IMR-90 (cell line): ENCODE measurements at regions not wholly inside any gene's neighbourhood (a gene's known extent, or its start where the extent isn't known, plus 50 kb on each side); places are given as distances from the start of the nearest gene placed in this dataset.
A peak's percentile ranks its signal among the peaks of the same experiment; 100 is the strongest.

Source experiments
- ATAC-seq: fragments of 200-7000 bp; cut with Tn5 transposase; 2 replicates; pipeline ENCODE4 v1.9.1; 2020; ENCODE audit warnings: low read depth, mild to moderate bottlenecking, moderate library complexity
- BruUV-seq: library from RNA; stranded (reverse); fragments of 400-500 nt; replicated peaks from 2 replicates; lab custom pipeline; 2021; lab: Mats Ljungman, UMichigan
- CTCF ChIA-PET: fragments of 300-600 bp; formaldehyde crosslinking; extraction: SDS; loops from one replicate; lab custom pipeline; 2021; ENCODE audit warnings: antibody characterized with exemption; lab: Yijun Ruan, JAX
- POLR2A ChIA-PET: fragments of 300-600 bp; sonication (Branson Sonifier 250); formaldehyde crosslinking; loops from one replicate; lab custom pipeline; 2022; ENCODE audit warnings: antibody characterized with exemption; ENCODE audit not compliant: unreplicated experiment; lab: Charles Lee
- DNase-seq: peaks from one replicate; pipeline ENCODE4 v3.0.0; 2013
- H2AFZ ChIP-seq: replicated peaks from 2 replicates; pipeline ENCODE3; 2013; ENCODE audit warnings: low read length, mild to moderate bottlenecking; ENCODE audit not compliant: poor library complexity
- H2AK5ac ChIP-seq: 2 replicates; pipeline ENCODE4 v1.6.1; 2013; ENCODE audit warnings: low read depth, low read length, inconsistent platforms
- H2AK9ac ChIP-seq: replicated peaks from 2 replicates; pipeline ENCODE3; 2013; ENCODE audit warnings: mild to moderate bottlenecking, low read depth, low read length, moderate library complexity; ENCODE audit not compliant: poor library complexity
- H2BK120ac ChIP-seq: 2 replicates; pipeline ENCODE4 v1.6.1; 2013; ENCODE audit warnings: low read depth, low read length, inconsistent platforms
- H2BK15ac ChIP-seq: 3 replicates; pipeline ENCODE4 v1.6.1; 2013; ENCODE audit warnings: low read depth, low read length, inconsistent platforms
- H2BK20ac ChIP-seq: 2 replicates; pipeline ENCODE4 v1.6.1; 2013; ENCODE audit warnings: low read depth, mild to moderate bottlenecking, inconsistent platforms, low read length, moderate library complexity
- H2BK5ac ChIP-seq: 2 replicates; pipeline ENCODE4 v1.6.1; 2013; ENCODE audit warnings: mild to moderate bottlenecking, low read depth, low read length, inconsistent platforms; ENCODE audit not compliant: poor library complexity, severe bottlenecking
- H3K14ac ChIP-seq: replicated peaks from 2 replicates; pipeline ENCODE4 v1.6.1; 2013; ENCODE audit warnings: low read depth, low read length, inconsistent platforms
- H3K18ac ChIP-seq: 2 replicates; pipeline ENCODE4 v1.6.1; 2013; ENCODE audit warnings: low read depth, low read length, control low read depth
- H3K23ac ChIP-seq: 2 replicates; pipeline ENCODE4 v1.6.1; 2013; ENCODE audit warnings: low read depth, low read length, inconsistent platforms
- H3K27ac ChIP-seq: 2 replicates; pipeline ENCODE4 v1.5.1; 2013; ENCODE audit warnings: mild to moderate bottlenecking, control low read depth, low read length; ENCODE audit not compliant: insufficient read depth
- H3K27me3 ChIP-seq: 2 replicates; pipeline ENCODE4 v1.6.1; 2013; ENCODE audit warnings: low read length; ENCODE audit not compliant: control insufficient read depth, insufficient read depth
- H3K36me3 ChIP-seq: 2 replicates; pipeline ENCODE4 v1.6.1; 2013; ENCODE audit warnings: low read length, mixed read lengths; ENCODE audit not compliant: control insufficient read depth, insufficient read depth
- H3K4ac ChIP-seq: 2 replicates; pipeline ENCODE4 v1.6.1; 2013; ENCODE audit warnings: low read depth, low read length, inconsistent platforms
- H3K4me1 ChIP-seq: 2 replicates; pipeline ENCODE4 v1.6.1; 2013; ENCODE audit warnings: low read length, mixed read lengths; ENCODE audit not compliant: control insufficient read depth, insufficient read depth
- H3K4me2 ChIP-seq: 2 replicates; pipeline ENCODE4 v1.6.1; 2013; ENCODE audit warnings: low read depth, mild to moderate bottlenecking, control low read depth, low read length, moderate library complexity
- H3K4me3 ChIP-seq: 2 replicates; pipeline ENCODE4 v1.5.1; 2013; ENCODE audit warnings: low read depth, mild to moderate bottlenecking, control low read depth, low read length, moderate library complexity; ENCODE audit not compliant: insufficient read depth
- H3K56ac ChIP-seq: 2 replicates; pipeline ENCODE4 v1.6.1; 2013; ENCODE audit warnings: low read length, inconsistent platforms; ENCODE audit not compliant: insufficient read depth; ENCODE audit errors: extremely low read depth
- H3K79me1 ChIP-seq, 2 experiments: 2 replicates each; pipeline ENCODE4 v1.6.1; 2013; ENCODE audit warnings: low read length in 2 of 2, inconsistent platforms in 1 of 2, low read depth in 1 of 2
- H3K9ac ChIP-seq: 2 replicates; pipeline ENCODE4 v1.6.1; 2013; ENCODE audit warnings: low read depth, low read length, control low read depth
- H3K9me1 ChIP-seq: 2 replicates; pipeline ENCODE4 v1.6.1; 2013; ENCODE audit warnings: low read length, inconsistent platforms; ENCODE audit not compliant: insufficient read depth
- H3K9me3 ChIP-seq: 2 replicates; pipeline ENCODE4 v1.6.1; 2013; ENCODE audit warnings: low read length; ENCODE audit not compliant: control insufficient read depth, insufficient read depth
- H4K20me1 ChIP-seq: 2 replicates; pipeline ENCODE4 v1.6.1; 2013; ENCODE audit warnings: low read length, inconsistent platforms; ENCODE audit not compliant: insufficient read depth
- H4K5ac ChIP-seq: 2 replicates; pipeline ENCODE4 v1.6.1; 2013; ENCODE audit warnings: mild to moderate bottlenecking, low read depth, low read length, control low read depth
- H4K8ac ChIP-seq, 2 experiments: 2 replicates each; pipeline ENCODE4 v1.6.1; 2013; ENCODE audit warnings: low read depth in 2 of 2, low read length in 2 of 2, control low read depth in 1 of 2, inconsistent platforms in 1 of 2
- H4K91ac ChIP-seq: 2 replicates; pipeline ENCODE4 v1.6.1; 2013; ENCODE audit warnings: low read depth, low read length, inconsistent platforms; ENCODE audit not compliant: insufficient read depth
- BHLHE40 ChIP-seq: fragments of 150-350 bp; IDR thresholded peaks from 2 replicates; pipeline ENCODE4 v1.6.1; 2016; ENCODE audit warnings: mild to moderate bottlenecking, low read depth, low read length
- CEBPB ChIP-seq: IDR thresholded peaks from 2 replicates; pipeline ENCODE4 v1.6.1; 2012; ENCODE audit warnings: low read depth, low read length, improper control_type of control experiment
- CHD1 ChIP-seq: IDR thresholded peaks from 2 replicates; pipeline ENCODE4 v1.6.1; 2012; ENCODE audit warnings: low read depth, low read length, improper control_type of control experiment
- CTCF ChIP-seq: conservative IDR thresholded peaks from 2 replicates; pipeline ENCODE4 v1.5.1; 2012; ENCODE audit warnings: mild to moderate bottlenecking, low read depth, low read length, improper control_type of control experiment
- FOS ChIP-seq: fragments of 150-350 bp; IDR thresholded peaks from 2 replicates; pipeline ENCODE4 v1.6.1; 2016; ENCODE audit warnings: low read depth, low read length
- MAFK ChIP-seq: IDR thresholded peaks from 2 replicates; pipeline ENCODE4 v1.6.1; 2012; ENCODE audit warnings: low read depth, low read length, improper control_type of control experiment
- MAZ ChIP-seq: IDR thresholded peaks from 2 replicates; pipeline ENCODE4 v1.6.1; 2012; ENCODE audit warnings: low read depth, mild to moderate bottlenecking, low read length, improper control_type of control experiment, moderate library complexity, borderline replicate concordance
- MXI1 ChIP-seq: IDR thresholded peaks from 2 replicates; pipeline ENCODE4 v1.6.1; 2012; ENCODE audit warnings: low read depth, mild to moderate bottlenecking, low read length, moderate library complexity, borderline replicate concordance
- NFE2L2 ChIP-seq: fragments of 150-350 bp; IDR thresholded peaks from 2 replicates; pipeline ENCODE4 v1.6.1; 2016; ENCODE audit warnings: low read depth, mild to moderate bottlenecking, low read length
- POLR2A ChIP-seq: IDR thresholded peaks from 2 replicates; pipeline ENCODE4 v1.6.1; 2012; ENCODE audit warnings: mild to moderate bottlenecking, low read depth, low read length
- RAD21 ChIP-seq: IDR thresholded peaks from 2 replicates; pipeline ENCODE4 v1.6.1; 2012; ENCODE audit warnings: low read length, improper control_type of control experiment
- RCOR1 ChIP-seq: IDR thresholded peaks from 2 replicates; pipeline ENCODE4 v1.6.1; 2012; ENCODE audit warnings: mild to moderate bottlenecking, low read length, improper control_type of control experiment; ENCODE audit not compliant: insufficient replicate concordance
- RFX5 ChIP-seq: IDR thresholded peaks from 2 replicates; pipeline ENCODE4 v1.8.0; 2012; ENCODE audit warnings: low read depth, mild to moderate bottlenecking, low read length, moderate library complexity
- SMC3 ChIP-seq: fragments of 150-350 bp; IDR thresholded peaks from 2 replicates; pipeline ENCODE4 v1.6.1; 2016; ENCODE audit warnings: low read depth, mild to moderate bottlenecking, antibody characterized with exemption, low read length, moderate library complexity
- USF2 ChIP-seq: fragments of 150-350 bp; IDR thresholded peaks from 2 replicates; pipeline ENCODE4 v1.6.1; 2017; ENCODE audit warnings: mild to moderate bottlenecking, antibody characterized with exemption, low read length, low read depth
- WGBS, 2 experiments: methylation state at CpG; one replicate each; pipeline versions ENCODE4 v1.1.5 to v1.1.7; 2013; ENCODE audit warnings: missing lambda C conversion rate in 2 of 2; ENCODE audit not compliant: insufficient read length in 1 of 2; ENCODE audit errors: extremely low coverage in 2 of 2; 5-methylcytosine and 5-hydroxymethylcytosine counted together
- dilution Hi-C: fragments of 300-500 bp; cut with HindIII; formaldehyde crosslinking; loops from one replicate; pipeline ENCODE4 v1.14.3; 2018; ENCODE audit warnings: low sequenced_read_pairs; ENCODE audit not compliant: unreplicated experiment
- in situ Hi-C: fragments of 300-500 bp; cut with MboI; formaldehyde crosslinking; loops from 3 replicates; pipeline ENCODE4 v1.14.3; 2019; ENCODE audit warnings: low sequenced_read_pairs, inconsistent platforms, mixed read lengths
- intact Hi-C: fragments of 100-400 bp; cut with micrococcal nuclease; formaldehyde crosslinking; loops from 2 replicates; pipeline ENCODE4 v1.10.0; 2022
- TF ChIP-seq, protein P1 (sequence below): fragments of 150-350 bp; IDR thresholded peaks from 2 replicates; pipeline ENCODE4 v1.6.1; 2016; ENCODE audit warnings: low read depth, mild to moderate bottlenecking, low read length, moderate library complexity, borderline replicate concordance

DNA sequence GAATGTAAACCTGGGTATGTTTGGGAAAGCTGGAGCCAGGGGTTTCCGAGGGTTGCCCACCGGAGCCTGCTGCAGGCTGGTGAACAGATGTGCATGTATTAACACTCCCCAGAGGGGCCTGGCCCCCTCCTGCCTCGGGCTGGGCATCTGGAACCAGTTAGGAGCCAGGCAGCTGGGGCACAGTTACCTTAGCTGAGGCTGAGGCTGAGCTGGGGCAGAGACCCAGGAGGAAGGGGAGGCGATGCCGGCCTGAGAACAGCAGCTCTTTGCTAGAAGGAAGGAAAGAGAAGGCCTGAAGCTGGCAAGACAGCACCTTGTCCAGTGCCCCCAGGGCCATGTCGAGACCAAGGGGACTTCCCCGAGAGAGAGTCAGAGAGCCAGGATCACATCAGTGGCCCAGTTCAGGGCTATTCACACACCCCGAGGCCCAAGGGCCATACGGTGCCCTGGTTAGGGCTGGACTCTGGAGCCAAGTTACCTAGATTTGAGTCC is 65.8 kb downstream of the RMI2 start:
- H2AFZ ChIP-seq: peak overlapping the region; percentile 52
- dilution Hi-C loops: no loop called here

More for the DNA sequence above, 65.8 kb downstream of the RMI2 start:
- Histone ChIP-seq H3K23ac (no peak overlapping the region), H3K56ac (no peak overlapping the region), H2AK5ac (no peak overlapping the region), H4K91ac (no peak overlapping the region), H3K4ac (peak overlapping the region; percentile 22), H3K79me1 (no peaks in the 10 kb centered on the region), H3K4me2 (no peak overlapping the region), H3K14ac (no peak overlapping the region), H4K20me1 (peaks cover 3% of the 10 kb centered on the region; the same call in 1 of the 2 replicates), H3K9me3 (no peaks in the 10 kb centered on the region), H3K9ac (no peak overlapping the region), H4K5ac (no peak overlapping the region), H3K27ac (no peak overlapping the region), H3K4me3 (no peak overlapping the region), H2BK15ac (no peak overlapping the region), H3K4me1 (peaks cover 11% of the 10 kb centered on the region), H3K27me3 (no peaks in the 10 kb centered on the region; the same call in 1 of the 2 replicates), H2BK120ac (no peak overlapping the region), H3K36me3 (no peaks in the 10 kb centered on the region), H3K18ac (no peak overlapping the region; the same call in 1 of the 2 replicates), H2BK5ac (no peak overlapping the region), H3K9me1 (no peaks in the 10 kb centered on the region), H4K8ac (no peak overlapping the region), H2BK20ac (no peak overlapping the region), H2AK9ac (peak overlapping the region; percentile 5)
- ATAC-seq (peak; percentile 12; the same call in 1 of the 2 replicates), DNase-seq (no peak)
- WGBS, 2 experiments: 85% methylated on average over 9 of the region's 9 CpGs; no CpG with 5 or more reads in 1 of the 2 experiments
- ChIA-PET CTCF (no interaction called here), POLR2A (no interaction called here)
- BruUV-seq: no TSS peak
- TF ChIP-seq FOS (no peak), RCOR1 (no peak), MAZ (no peak), MAFK (no peak), CEBPB (no peak), MXI1 (no peak), CTCF (no peak), SMC3 (no peak), BHLHE40 (no peak), RFX5 (no peak), RAD21 (no peak), NFE2L2 (no peak), USF2 (no peak), POLR2A (no peak), CHD1 (no peak)
- TF ChIP-seq, protein P1, sequence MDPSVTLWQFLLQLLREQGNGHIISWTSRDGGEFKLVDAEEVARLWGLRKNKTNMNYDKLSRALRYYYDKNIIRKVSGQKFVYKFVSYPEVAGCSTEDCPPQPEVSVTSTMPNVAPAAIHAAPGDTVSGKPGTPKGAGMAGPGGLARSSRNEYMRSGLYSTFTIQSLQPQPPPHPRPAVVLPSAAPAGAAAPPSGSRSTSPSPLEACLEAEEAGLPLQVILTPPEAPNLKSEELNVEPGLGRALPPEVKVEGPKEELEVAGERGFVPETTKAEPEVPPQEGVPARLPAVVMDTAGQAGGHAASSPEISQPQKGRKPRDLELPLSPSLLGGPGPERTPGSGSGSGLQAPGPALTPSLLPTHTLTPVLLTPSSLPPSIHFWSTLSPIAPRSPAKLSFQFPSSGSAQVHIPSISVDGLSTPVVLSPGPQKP: no peak
- intact Hi-C loops: no loop called here
- in situ Hi-C loops: loop anchor here (5.0 kb wide), 1 partner anchor 231 kb away; no protein-coding TSS in a partner anchor
